ENCODE measurements at regions not wholly inside any gene's neighbourhood (a gene's known extent, or its start where the extent isn't known, plus 50 kb on each side); places are given as distances from the start of the nearest gene placed in this dataset.

- no peak for ATAC-seq (ENCODE audit: low read depth)
- CTCF ChIA-PET: no interaction called here
- DNase-seq: no peak
- Mint-ChIP-seq H3K27ac (no peak overlapping the region), H3K4me3 (no peak overlapping the region), H3K27me3 (no peaks in the 10 kb centered on the region), H3K4me1 (peaks cover 45% of the 10 kb centered on the region), H3K9me3 (peaks cover 6% of the 10 kb centered on the region), H3K36me3 (ENCODE audit: low read depth) (no peaks in the 10 kb centered on the region)
- POLR2A ChIA-PET: no interaction called here
- intact Hi-C loops (cut with micrococcal nuclease): loop anchor here (10.0 kb wide), 1 partner anchor 249 kb away; the partner anchor contains the start of genes SWT1 and TRMT1L
- no peak for TF ChIP-seq CTCF (IDR thresholded peaks at IDR 0.05)
Measured at GRCh38 chr1:185404291-185404690, 87.2 kb upstream of the IVNS1ABP start.

GRCh38 chr1:185402930-185403329 lies 85.9 kb upstream of the IVNS1ABP start:
- ATAC-seq (ENCODE audit: low read depth) (no peak), DNase-seq (no peak)
- H3K9me3 Mint-ChIP-seq: peaks cover 5% of the 10 kb centered on the region
- intact Hi-C loops (cut with micrococcal nuclease): loop anchor here (10.0 kb wide), 1 partner anchor 248 kb away; the partner anchor contains the start of genes SWT1 and TRMT1L
- H3K36me3 Mint-ChIP-seq (ENCODE audit: low read depth): no peaks in the 10 kb centered on the region
- no peaks in the 10 kb centered on the region for H3K27me3 Mint-ChIP-seq
- no peak for TF ChIP-seq CTCF (IDR thresholded peaks at IDR 0.05)
- H3K4me3 Mint-ChIP-seq: no peak overlapping the region
- H3K27ac Mint-ChIP-seq: no peak overlapping the region
- ChIA-PET CTCF (no interaction called here), POLR2A (interaction anchor here (0.6 kb wide), 1 partner anchor 53 kb away, joined by 3 read pairs; no protein-coding TSS in a partner anchor)
- H3K4me1 Mint-ChIP-seq: peaks cover 32% of the 10 kb centered on the region

GRCh38 chr1:185401019-185401418 lies 84.0 kb upstream of the IVNS1ABP start:
- no peak overlapping the region for H3K4me3 Mint-ChIP-seq
- no peaks in the 10 kb centered on the region for H3K9me3 Mint-ChIP-seq
- DNase-seq (no peak), ATAC-seq (ENCODE audit: low read depth) (no peak)
- CTCF ChIA-PET: no interaction called here
- POLR2A ChIA-PET: no interaction called here
- no peaks in the 10 kb centered on the region for H3K36me3 Mint-ChIP-seq (ENCODE audit: low read depth)
- no peak overlapping the region for H3K27ac Mint-ChIP-seq
- no peaks in the 10 kb centered on the region for H3K27me3 Mint-ChIP-seq
- H3K4me1 Mint-ChIP-seq: peaks cover 16% of the 10 kb centered on the region
- TF ChIP-seq CTCF (IDR thresholded peaks at IDR 0.05): no peak
- intact Hi-C loops (cut with micrococcal nuclease): loop anchor here (10.0 kb wide), 1 partner anchor 246 kb away; the partner anchor contains the start of genes SWT1 and TRMT1L

- POLR2A ChIA-PET: no interaction called here
- Mint-ChIP-seq H3K4me3 (no peak overlapping the region), H3K36me3 (ENCODE audit: low read depth) (no peaks in the 10 kb centered on the region), H3K27ac (no peak overlapping the region), H3K9me3 (no peaks in the 10 kb centered on the region), H3K4me1 (peaks cover 6% of the 10 kb centered on the region), H3K27me3 (no peaks in the 10 kb centered on the region)
- no peak for DNase-seq
- ATAC-seq (ENCODE audit: low read depth): no peak
- intact Hi-C loops (cut with micrococcal nuclease): loop anchor here (10.0 kb wide), 1 partner anchor 245 kb away; the partner anchor contains the start of genes SWT1 and TRMT1L
- no peak for TF ChIP-seq CTCF (IDR thresholded peaks at IDR 0.05)
- CTCF ChIA-PET: no interaction called here
Measured at GRCh38 chr1:185400052-185400451, 83.0 kb upstream of the IVNS1ABP start.

GRCh38 chr1:185398599-185398998 lies 81.6 kb upstream of the IVNS1ABP start:
- POLR2A ChIA-PET: no interaction called here
- ATAC-seq (ENCODE audit: low read depth): no peak
- Mint-ChIP-seq H3K27ac (no peak overlapping the region), H3K4me1 (no peaks in the 10 kb centered on the region), H3K36me3 (ENCODE audit: low read depth) (no peaks in the 10 kb centered on the region), H3K9me3 (no peaks in the 10 kb centered on the region), H3K27me3 (no peaks in the 10 kb centered on the region), H3K4me3 (no peak overlapping the region)
- no peak for DNase-seq
- no peak for TF ChIP-seq CTCF (IDR thresholded peaks at IDR 0.05)
- intact Hi-C loops (cut with micrococcal nuclease): no loop called here
- CTCF ChIA-PET: no interaction called here

All from activated B cell treated with CpG ODN at 0.5 μM for 24 hours (primary cell).